ENCODE measurements at regions not wholly inside any gene's neighbourhood (a gene's known extent, or its start where the extent isn't known, plus 50 kb on each side); places are given as distances from the start of the nearest gene placed in this dataset.
A peak's percentile ranks its signal among the peaks of the same experiment; 100 is the strongest.

DNA sequence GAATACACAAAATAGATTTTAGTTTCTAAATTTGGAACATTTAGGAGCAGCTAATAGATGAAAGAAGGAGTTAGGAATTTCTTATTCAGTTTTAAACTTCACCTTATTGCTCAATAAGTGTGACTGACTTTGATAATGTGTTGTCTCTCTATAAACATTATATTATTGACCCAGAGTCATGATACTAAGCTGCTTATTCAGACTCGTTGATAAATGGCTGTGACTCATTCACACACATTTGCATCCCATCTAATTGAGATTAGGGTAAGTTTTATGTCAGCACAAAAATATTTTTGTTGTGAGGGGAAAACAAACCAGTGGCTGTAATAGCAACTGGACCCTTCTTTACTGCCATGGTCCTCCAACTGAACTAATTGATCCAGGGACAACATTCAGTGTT, 137.6 kb downstream of the GOLIM4 start:
- no peak for DNase-seq (ENCODE audit: low spot score)

DNA sequence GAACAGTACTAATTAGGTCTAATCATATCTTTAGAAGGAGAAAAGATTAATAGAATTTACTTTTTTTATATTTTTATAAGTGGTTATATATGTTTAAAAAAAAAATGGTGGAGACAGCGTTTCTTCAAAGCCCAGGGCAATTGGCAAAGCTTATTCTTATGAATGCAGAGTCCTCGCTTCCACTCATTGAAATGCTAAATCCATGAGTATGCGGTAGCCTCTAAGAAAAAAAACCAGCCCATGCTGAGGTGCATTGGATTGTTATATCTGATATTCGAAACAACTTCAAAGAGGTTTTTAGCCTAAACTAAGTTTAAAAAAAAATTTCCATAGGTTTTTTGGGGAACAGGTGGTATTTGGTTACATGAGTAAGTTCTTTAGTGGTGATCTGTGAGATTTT, 142.8 kb downstream of the GOLIM4 start:
- DNase-seq (ENCODE audit: low spot score): no peak

GRCh38 chr3:167950212-167950611, 145.5 kb downstream of the GOLIM4 start:
- DNase-seq (ENCODE audit: low spot score): no peak

DNA sequence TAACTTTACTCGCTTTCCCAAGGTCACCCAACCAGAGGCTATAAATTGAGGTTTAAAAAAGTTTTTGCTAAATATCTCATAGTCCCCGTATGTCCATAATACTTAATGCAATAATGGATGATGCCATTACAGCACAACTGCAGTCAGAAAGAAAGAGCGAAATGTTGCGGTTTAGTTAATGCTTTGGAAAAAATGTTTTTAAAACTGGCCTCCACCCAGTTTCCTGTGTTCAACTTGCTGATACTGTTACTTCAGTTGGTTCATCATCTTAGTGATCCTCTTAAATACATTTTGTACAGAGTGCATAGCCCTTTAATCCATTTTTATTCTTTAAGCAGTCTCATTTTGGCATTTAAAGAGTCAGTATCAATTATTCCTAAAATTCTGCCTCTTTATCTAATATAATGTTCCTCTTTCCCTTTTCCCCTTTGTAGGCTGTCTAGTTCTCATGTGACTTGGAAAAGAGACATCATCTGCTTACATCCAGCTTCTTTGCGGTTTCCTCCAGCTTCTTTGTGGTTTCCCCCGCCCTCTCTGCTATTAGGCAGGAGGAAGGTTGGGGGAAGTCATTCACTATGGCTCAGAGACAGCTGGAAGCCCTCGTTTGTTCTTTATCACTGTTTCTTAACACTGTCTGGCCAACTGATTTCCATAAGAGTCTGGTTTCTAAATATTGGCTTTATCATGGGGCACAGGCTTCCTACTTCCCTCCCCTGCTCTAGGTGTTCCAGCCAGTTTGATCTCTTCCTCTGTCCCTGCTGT, 154.3 kb downstream of the GOLIM4 start:
- no peak for DNase-seq (ENCODE audit: low spot score)

GRCh38 chr3:167940241-167940640, 155.5 kb downstream of the GOLIM4 start:
- no peak for DNase-seq (ENCODE audit: low spot score)

DNA sequence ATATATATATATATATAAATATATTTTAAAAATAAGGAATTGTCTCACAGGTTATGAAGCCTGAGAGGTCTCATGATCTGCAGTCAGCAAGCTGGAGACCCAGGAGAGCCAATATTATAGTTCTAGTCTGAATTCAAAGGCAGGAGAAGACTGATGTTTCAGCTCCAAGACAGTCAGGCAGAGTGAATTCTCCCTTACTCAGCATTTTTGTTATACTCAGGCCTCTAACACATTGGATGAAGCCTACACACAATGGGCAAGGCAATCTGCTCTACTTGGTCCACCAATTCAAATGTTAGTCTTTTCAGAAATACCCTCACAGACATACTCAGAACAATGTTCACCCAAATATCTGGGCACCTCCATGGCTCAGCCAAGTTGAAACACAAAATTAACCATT, 157.2 kb downstream of the GOLIM4 start:
- no peak for DNase-seq (ENCODE audit: low spot score)

GRCh38 chr3:167936019-167936418, 159.7 kb downstream of the GOLIM4 start:
- peak; percentile 98 for DNase-seq (ENCODE audit: low spot score)

DNA sequence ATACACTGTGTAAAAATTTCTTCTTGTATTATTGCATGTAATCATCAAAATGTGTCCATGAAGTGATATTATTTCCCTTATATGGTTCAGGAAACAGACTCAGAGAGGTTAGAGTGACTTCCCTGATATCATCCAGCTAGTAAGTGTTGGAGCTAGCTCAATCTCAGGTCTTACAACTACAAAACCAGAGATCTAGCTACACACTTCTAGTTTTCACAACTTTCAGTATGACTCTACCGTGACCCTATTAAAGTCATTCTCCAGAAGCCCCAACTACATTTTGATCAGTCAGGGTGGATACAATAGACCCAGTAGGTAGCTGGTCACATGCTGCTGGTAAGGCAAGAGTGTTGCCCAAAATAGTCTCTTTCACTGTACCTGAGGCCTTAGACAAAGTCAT, 165.3 kb downstream of the GOLIM4 start:
- DNase-seq (ENCODE audit: low spot score): no peak

DNA sequence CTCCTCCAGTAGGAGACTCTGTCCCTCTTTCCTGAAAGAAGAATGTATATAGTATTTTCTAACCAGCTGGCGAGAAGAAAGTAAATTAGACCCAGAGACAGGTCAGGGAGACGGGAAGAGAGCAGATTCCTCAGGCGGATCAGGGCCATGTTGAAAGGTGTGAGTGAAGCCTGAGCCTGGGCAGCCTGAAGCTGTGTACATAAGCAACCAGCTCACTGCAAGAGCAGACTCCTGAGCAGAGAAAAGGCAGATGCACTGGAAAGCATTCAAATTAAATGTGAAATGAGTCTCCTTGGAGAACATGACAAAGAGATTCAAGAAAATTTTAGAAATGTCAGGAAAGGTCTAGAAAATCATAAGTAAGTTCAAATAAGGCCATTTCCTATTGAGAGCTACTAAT, 165.8 kb downstream of the GOLIM4 start:
- no peak for DNase-seq (ENCODE audit: low spot score)

- DNase-seq (ENCODE audit: low spot score): no peak
Observed at GRCh38 chr3:167928381-167928780, 167.3 kb downstream of the GOLIM4 start.

DNA sequence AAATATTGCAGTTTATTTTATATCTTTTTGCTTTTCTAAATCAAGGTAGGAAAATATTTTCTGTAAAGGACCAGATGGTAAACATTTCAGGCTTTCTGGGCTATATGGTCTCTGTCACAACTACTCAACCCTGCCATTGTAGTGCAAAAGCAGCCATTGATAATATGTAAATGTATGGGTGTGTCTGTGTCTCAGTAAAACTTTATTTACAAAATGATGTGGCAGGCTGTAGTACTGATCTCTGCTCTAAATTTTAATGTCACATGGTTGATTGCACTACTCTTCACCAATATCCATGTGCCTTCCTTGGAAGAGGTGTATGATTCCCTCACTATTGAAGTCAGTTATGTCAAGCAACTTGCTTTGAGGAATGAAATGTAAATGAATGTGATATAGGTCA, 175.0 kb downstream of the GOLIM4 start:
- no peak for DNase-seq (ENCODE audit: low spot score)

GRCh38 chr3:167919590-167919989, 176.1 kb downstream of the GOLIM4 start:
- DNase-seq (ENCODE audit: low spot score): no peak

DNA sequence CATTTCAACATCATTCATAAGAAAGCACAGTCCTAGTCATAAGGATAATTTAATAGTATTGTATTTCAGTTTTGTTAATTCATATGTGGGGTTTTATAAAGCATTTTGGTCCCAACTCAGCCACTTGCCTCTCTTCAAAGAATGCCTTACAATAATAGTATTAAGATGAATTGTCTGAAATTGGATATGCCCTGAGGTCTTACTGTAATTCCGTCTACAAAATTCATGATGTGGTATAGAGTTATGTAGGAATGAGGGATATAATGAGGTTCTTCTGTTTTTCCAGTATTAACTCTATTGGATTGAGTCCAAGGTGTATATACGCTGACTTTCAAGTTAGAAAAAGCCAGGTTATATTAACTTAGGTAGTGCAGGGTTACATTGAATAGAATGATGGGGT, 177.0 kb downstream of the GOLIM4 start:
- DNase-seq (ENCODE audit: low spot score): no peak

- no peak for DNase-seq (ENCODE audit: low spot score)
Observed at GRCh38 chr3:167918008-167918596, 177.6 kb downstream of the GOLIM4 start.

DNA sequence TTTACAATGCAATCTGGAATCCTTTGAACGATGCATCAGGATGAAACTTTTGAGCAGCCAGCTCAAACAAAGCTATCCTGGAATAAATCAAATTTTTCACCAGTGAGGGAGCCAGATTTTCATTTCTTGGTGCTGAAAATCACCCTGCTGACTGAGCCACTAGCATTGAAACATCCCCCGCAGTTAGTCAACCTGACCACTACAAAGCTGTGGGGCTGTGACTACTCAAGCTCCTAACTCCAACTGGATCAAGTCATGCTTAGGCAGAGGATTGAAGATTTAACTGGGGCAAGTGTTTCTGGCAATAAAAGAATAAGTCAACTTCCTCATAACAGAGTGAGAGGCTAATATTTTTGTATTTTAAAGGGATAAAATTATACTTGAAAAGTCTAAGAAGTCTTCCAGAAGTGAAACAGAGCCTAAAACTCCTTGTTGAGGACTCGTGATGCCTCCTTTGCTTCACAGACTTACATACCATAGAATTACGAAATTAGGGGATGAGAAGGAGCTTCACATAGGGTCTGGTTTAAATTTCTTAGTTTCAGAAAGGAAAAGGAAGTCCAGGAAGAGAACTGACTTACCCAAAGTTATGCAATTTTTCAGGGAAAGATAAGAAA, 177.8 kb downstream of the SERPINI1 start:
- peak; percentile 8 for DNase-seq (ENCODE audit: low spot score)

DNA sequence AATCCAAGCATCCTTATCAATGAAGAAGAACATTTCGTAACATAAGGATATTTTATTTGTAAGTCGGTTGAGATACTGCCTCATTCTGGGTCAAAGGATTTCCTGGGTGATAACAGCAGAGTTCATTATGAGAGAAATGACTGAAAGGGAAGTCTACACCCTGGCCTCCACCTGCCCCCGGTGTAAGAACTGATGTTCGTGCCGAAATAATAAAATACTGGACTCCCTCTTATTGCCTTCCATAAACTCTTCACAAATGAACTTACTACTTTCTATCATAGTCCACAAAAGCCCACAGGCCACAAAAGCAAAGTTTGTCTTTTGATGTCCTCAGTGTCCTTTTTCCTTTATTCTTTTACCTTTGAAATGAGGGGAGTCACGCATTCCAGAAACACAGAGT, 174.4 kb downstream of the SERPINI1 start:
- no peak for DNase-seq (ENCODE audit: low spot score)

- no peak for DNase-seq (ENCODE audit: low spot score)
Observed at GRCh38 chr3:167909504-167909896, 174.0 kb downstream of the SERPINI1 start.

DNA sequence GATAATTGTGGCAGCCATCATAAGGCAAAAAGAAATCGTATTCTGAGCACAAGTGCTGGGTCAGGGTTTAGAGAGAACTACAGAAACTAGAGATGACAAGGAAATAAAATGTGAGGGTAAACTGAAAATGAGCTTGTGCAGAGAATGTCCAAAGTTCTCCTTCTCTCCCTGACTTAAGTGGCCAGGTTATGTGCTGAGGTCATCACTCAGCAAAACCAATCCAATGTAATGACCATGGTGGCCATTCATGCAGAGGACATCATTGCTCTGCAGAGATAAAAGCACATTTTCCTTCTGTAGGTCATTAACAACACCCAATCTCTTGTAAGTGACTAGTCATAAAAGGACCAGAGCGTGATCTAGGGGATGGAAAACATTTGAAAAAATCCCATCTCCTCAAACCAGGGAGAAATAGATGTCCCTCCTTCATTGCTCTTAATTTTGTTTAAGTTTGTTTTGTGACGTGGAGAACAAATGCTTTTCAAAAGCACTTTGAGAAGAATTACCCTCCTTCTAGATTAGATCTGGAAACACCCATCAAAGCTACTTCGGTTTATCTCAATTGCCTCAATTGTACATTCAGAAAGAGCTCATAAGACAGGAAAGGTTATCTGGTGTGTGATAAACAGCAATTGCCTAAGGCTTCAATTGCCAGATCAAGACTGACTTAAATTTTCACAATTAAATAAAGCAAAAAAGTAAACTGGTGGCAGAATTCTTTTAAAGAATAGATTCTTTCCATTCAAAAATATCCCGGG, 173.4 kb downstream of the SERPINI1 start:
- no peak for DNase-seq (ENCODE audit: low spot score)

DNA sequence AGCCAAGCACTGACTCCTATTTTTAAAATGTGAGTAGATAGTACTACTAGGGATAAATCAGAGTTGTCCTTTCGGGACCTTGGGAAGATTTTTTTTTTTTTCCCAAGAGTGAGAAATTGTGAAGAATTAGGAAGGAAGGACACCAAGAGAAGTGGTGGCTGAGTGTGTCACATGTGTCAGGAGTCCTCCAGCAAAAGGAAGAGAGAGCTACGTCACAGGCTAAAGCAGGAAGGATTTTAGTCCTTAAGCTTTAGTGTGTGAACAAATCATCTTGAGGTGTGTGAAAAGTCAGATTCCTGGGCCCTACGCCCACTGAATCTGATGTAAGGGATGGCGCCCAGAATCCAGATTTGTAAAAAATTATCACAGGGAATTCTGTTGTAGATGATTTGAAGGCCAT, 172.7 kb downstream of the SERPINI1 start:
- no peak for DNase-seq (ENCODE audit: low spot score)

- no peak for DNase-seq (ENCODE audit: low spot score)
Observed at GRCh38 chr3:167901138-167901537, 165.6 kb downstream of the SERPINI1 start.

GRCh38 chr3:167899093-167899492, 163.6 kb downstream of the SERPINI1 start:
- no peak for DNase-seq (ENCODE audit: low spot score)

GRCh38 chr3:167898091-167898490, 162.6 kb downstream of the SERPINI1 start:
- no peak for DNase-seq (ENCODE audit: low spot score)

GRCh38 chr3:167895684-167896083, 160.2 kb downstream of the SERPINI1 start:
- no peak for DNase-seq (ENCODE audit: low spot score)

All from cerebellar cortex (tissue), 1 donor.